Peyer's patch (tissue), 4 donors: ENCODE measurements at regions not wholly inside any gene's neighbourhood (a gene's known extent, or its start where the extent isn't known, plus 50 kb on each side); places are given as distances from the start of the nearest gene placed in this dataset.

Source experiments
- POLR2A ChIP-seq, 2 donors: fragments of 450-650 bp; IDR thresholded peaks; one replicate each; pipeline ENCODE4 v1.5.1; 2017; ENCODE audit warnings: antibody characterized with exemption in 2 of 2, mild to moderate bottlenecking in 2 of 2, moderate library complexity in 2 of 2
- TF ChIP-seq, protein P1 (sequence below), 6 experiments: fragments of 450-650 bp in 4 of 6; fragments of 200-600 bp in 2 of 6; sonication (generic) in 1 of 6; IDR thresholded peaks; one replicate each; pipeline ENCODE4 v1.5.1; 2017 to 2019; ENCODE audit warnings: antibody characterized with exemption in 6 of 6, mild to moderate bottlenecking in 3 of 6, moderate library complexity in 1 of 6

DNA sequence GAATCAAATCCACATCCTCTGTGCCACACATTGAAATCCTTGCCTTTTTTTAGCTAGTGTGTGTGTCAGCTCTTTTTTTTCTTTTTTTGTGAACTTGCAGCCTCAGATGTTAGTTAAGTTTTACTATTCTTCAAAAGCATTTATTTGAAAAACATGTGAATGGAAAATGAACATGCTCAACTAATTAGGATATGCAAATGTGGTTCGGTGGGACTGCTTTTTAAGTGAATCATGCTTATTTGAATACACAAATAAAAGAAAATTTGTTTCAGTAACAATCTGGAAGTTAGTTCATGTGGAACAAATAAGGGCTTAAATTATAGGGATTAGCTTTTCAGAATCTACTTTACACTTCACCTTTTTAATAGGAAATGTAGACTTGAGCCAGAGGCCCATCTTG lies 751.5 kb upstream of the FAM241A start:
- TF ChIP-seq, protein P1, sequence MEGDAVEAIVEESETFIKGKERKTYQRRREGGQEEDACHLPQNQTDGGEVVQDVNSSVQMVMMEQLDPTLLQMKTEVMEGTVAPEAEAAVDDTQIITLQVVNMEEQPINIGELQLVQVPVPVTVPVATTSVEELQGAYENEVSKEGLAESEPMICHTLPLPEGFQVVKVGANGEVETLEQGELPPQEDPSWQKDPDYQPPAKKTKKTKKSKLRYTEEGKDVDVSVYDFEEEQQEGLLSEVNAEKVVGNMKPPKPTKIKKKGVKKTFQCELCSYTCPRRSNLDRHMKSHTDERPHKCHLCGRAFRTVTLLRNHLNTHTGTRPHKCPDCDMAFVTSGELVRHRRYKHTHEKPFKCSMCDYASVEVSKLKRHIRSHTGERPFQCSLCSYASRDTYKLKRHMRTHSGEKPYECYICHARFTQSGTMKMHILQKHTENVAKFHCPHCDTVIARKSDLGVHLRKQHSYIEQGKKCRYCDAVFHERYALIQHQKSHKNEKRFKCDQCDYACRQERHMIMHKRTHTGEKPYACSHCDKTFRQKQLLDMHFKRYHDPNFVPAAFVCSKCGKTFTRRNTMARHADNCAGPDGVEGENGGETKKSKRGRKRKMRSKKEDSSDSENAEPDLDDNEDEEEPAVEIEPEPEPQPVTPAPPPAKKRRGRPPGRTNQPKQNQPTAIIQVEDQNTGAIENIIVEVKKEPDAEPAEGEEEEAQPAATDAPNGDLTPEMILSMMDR (IDR thresholded peaks at IDR 0.05): no peak
- TF ChIP-seq POLR2A (IDR thresholded peaks at IDR 0.05): no peak
